Chondrocyte (in vitro differentiated cells): ENCODE measurements at regions not wholly inside any gene's neighbourhood (a gene's known extent, or its start where the extent isn't known, plus 50 kb on each side); places are given as distances from the start of the nearest gene placed in this dataset.
A peak's percentile ranks its signal among the peaks of the same experiment; 100 is the strongest.

Experiments
- DNase-seq: peaks from one replicate; pipeline ENCODE4 v3.0.0; 2021; ENCODE audit warnings: mixed read lengths, low spot score
- H3K27ac Mint-ChIP-seq: one replicate; pipeline ENCODE4 v1.8.0; 2021; ENCODE audit warnings: mild to moderate bottlenecking, moderate library complexity, mixed read lengths; ENCODE audit not compliant: unreplicated experiment
- H3K27me3 Mint-ChIP-seq: 2 replicates; pipeline ENCODE4 v1.8.0; 2021; ENCODE audit warnings: low read depth, mixed read lengths
- H3K36me3 Mint-ChIP-seq: 2 replicates; pipeline ENCODE4 v1.8.0; 2021; ENCODE audit warnings: low read depth, mixed read lengths
- H3K4me1 Mint-ChIP-seq: 2 replicates; pipeline ENCODE4 v1.8.0; 2021; ENCODE audit warnings: low read depth, mild to moderate bottlenecking, mixed read lengths
- H3K4me3 Mint-ChIP-seq: one replicate; pipeline ENCODE4 v1.8.0; 2021; ENCODE audit warnings: mild to moderate bottlenecking, moderate library complexity, mixed read lengths; ENCODE audit not compliant: unreplicated experiment
- H3K9me3 Mint-ChIP-seq: 2 replicates; pipeline ENCODE4 v1.8.0; 2021; ENCODE audit warnings: low read depth, mixed read lengths
- CTCF ChIP-seq: fragments of 200-600 bp; sonication (generic); IDR thresholded peaks from 2 replicates; pipeline ENCODE4 v1.5.0; 2021; ENCODE audit warnings: antibody characterized with exemption, mild to moderate bottlenecking, moderate library complexity

GRCh38 chr22:47629273-47629711 is 866.8 kb downstream of the TBC1D22A start:
- Mint-ChIP-seq H3K27me3 (no peaks in the 10 kb centered on the region), H3K4me1 (no peaks in the 10 kb centered on the region), H3K27ac (no peak overlapping the region), H3K9me3 (peaks cover 17% of the 10 kb centered on the region), H3K36me3 (no peaks in the 10 kb centered on the region), H3K4me3 (no peak overlapping the region)
- no peak for TF ChIP-seq CTCF
- peak; percentile 76 for DNase-seq

- H3K4me1 Mint-ChIP-seq, result no peaks in the 10 kb centered on the region
- peaks cover 13% of the 10 kb centered on the region for H3K9me3 Mint-ChIP-seq
- no peak overlapping the region for H3K27ac Mint-ChIP-seq
- peak; percentile 7 for DNase-seq
- TF ChIP-seq CTCF, result no peak
- H3K4me3 Mint-ChIP-seq, result no peak overlapping the region
- no peaks in the 10 kb centered on the region for H3K36me3 Mint-ChIP-seq
- no peaks in the 10 kb centered on the region for H3K27me3 Mint-ChIP-seq
Measured at GRCh38 chr22:47628477-47629272, 866.2 kb downstream of the TBC1D22A start.

- Mint-ChIP-seq H3K4me1 (no peaks in the 10 kb centered on the region), H3K4me3 (no peak overlapping the region), H3K27me3 (no peaks in the 10 kb centered on the region), H3K27ac (no peak overlapping the region), H3K36me3 (no peaks in the 10 kb centered on the region), H3K9me3 (peaks cover 7% of the 10 kb centered on the region)
- TF ChIP-seq CTCF, result no peak
- no peak for DNase-seq
Measured at GRCh38 chr22:47627556-47628253, 865.3 kb downstream of the TBC1D22A start.

GRCh38 chr22:47626428-47627390 is 864.3 kb downstream of the TBC1D22A start:
- Mint-ChIP-seq H3K27me3 (no peaks in the 10 kb centered on the region), H3K9me3 (peaks cover 12% of the 10 kb centered on the region), H3K27ac (no peak overlapping the region), H3K4me3 (no peak overlapping the region), H3K36me3 (no peaks in the 10 kb centered on the region), H3K4me1 (no peaks in the 10 kb centered on the region)
- DNase-seq, result no peak
- no peak for TF ChIP-seq CTCF
